Retinal pigment epithelial cell (primary cell): ENCODE measurements at regions not wholly inside any gene's neighbourhood (a gene's known extent, or its start where the extent isn't known, plus 50 kb on each side); places are given as distances from the start of the nearest gene placed in this dataset.

ENCODE experiments used
- DNase-seq: peaks from one replicate; pipeline ENCODE4 v3.0.0-alpha.2; 2010; ENCODE audit warnings: low read depth
- H3K4me3 ChIP-seq: 2 replicates; pipeline ENCODE4 v1.5.1; 2011; ENCODE audit warnings: mild to moderate bottlenecking, low read length, control low read depth, moderate library complexity
- CTCF ChIP-seq: conservative IDR thresholded peaks from 2 replicates; pipeline ENCODE4 v1.5.1; 2011; ENCODE audit warnings: low read depth, low read length, control low read depth, inconsistent platforms

- no peak for TF ChIP-seq CTCF
- peak; percentile 62 for DNase-seq
- no peak overlapping the region for H3K4me3 ChIP-seq
Measured at GRCh38 chr6:51511081-51511480, 576.3 kb downstream of the PKHD1 start.

- peak; percentile 80 for DNase-seq
- TF ChIP-seq CTCF = no peak
- no peak overlapping the region for H3K4me3 ChIP-seq
Measured at GRCh38 chr6:51513891-51514747, 573.3 kb downstream of the PKHD1 start.

DNA sequence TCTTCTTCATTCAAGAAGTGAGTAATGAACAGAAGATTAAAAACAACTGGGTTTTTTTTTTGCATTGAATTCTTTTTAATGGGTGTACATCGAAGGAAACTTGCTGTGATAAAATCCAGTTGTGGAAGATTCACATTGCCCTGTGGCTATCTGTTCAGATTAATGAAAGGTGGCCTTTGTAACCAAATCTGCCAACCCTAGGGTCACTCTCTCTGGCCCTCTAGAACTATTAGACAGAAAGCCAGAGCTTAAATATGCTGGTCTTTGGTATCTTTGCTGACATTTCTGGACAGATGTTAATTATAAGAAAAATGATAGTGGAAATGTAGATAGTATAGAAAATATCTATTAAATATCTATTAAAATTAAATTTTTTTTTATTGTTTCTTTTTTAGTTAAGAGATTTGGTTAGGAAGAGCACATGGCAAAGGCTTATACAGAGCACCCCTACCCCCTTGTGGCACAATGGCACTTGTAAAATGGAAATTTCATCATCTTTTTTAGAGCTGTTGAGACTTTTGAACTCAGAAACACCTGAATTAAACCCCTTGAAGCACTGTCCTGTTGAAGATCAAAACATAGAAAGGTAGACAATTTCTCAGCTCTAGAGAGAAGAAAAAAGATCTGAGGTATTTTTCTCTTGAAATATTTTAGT lies 572.5 kb downstream of the PKHD1 start:
- peak; percentile 38 for TF ChIP-seq CTCF
- no peak overlapping the region for H3K4me3 ChIP-seq
- DNase-seq = no peak

DNA sequence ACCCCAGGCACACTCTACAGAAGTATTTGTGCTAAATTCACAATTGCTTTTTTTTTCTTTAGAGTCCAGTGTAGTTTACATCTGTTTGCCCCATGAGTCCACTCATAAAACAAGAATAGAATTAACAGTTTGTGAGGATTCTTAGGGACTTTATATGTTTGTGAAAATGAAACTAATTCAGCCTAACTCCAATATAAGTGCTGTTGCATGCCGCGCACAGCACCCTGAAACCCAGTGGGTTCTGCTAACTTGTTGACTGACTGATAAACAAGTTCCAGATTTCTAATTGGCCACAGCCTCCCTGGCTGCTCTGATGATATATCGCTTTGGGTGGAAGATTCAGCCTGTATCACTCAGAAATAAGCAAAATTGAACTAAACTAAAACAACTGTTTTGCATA lies 561.4 kb downstream of the PKHD1 start:
- DNase-seq = no peak
- TF ChIP-seq CTCF = no peak
- no peak overlapping the region for H3K4me3 ChIP-seq

DNA sequence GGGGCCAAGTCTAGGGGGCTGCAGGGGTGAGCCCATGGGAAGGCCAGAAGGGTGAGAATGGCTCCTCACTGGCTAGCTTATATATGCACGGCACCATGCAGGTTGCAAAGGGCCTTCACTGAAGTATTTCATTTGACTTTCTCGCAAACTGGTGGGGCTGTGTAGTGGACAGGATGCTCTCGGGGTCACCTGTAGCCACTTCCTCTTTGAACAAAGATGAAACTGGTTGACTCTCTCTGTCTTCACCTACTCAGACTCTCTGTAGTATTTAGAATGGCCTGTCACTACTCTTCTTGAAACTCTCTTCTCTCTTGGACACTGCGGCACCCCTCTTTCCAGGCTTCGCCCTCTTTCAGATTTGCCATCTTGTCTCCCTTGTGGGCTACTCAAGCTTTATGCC lies 560.5 kb downstream of the PKHD1 start:
- H3K4me3 ChIP-seq = no peak overlapping the region
- DNase-seq = no peak
- TF ChIP-seq CTCF = no peak

DNA sequence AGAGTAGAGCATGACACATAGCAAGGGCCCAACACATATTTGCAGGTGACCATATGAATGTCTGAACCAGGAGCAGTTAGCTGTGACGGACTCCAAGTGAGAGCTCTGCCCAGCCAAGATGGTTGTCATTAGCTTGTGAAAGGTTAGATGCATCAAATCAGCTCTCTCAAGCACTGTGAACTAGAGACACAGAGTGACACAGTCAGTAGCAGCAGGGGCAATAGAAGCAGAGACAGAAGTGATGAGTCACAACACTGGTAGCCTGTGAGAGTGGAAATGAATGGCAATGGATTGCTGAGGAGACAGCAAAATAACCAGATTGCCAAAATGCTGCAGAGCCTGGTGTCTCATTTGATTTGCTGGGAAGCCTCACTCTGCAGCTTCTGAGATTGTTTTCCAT lies 558.9 kb downstream of the PKHD1 start:
- no peak for DNase-seq
- no peak overlapping the region for H3K4me3 ChIP-seq
- TF ChIP-seq CTCF = no peak

- TF ChIP-seq CTCF = no peak
- DNase-seq = no peak
- no peak overlapping the region for H3K4me3 ChIP-seq
Measured at GRCh38 chr6:51529240-51529639, 558.2 kb downstream of the PKHD1 start.
